ENCODE measurements at regions not wholly inside any gene's neighbourhood (a gene's known extent, or its start where the extent isn't known, plus 50 kb on each side); places are given as distances from the start of the nearest gene placed in this dataset.

GRCh38 chr1:201618389-201618788, 79.5 kb downstream of the NAV1 start (continued):
- no peak for TF ChIP-seq YBX1 (IDR thresholded peaks at IDR 0.05)
- TF ChIP-seq WRNIP1 (IDR thresholded peaks at IDR 0.05; ENCODE audit: borderline replicate concordance, low read depth, low read length) = no peak
- TF ChIP-seq NKRF (conservative IDR thresholded peaks at IDR 0.05) = no peak
- TF ChIP-seq ZBTB4 (CRISPR knock-in tag; IDR thresholded peaks at IDR 0.05) = no peak
- TF ChIP-seq CEBPB (IDR thresholded peaks at IDR 0.05; ENCODE audit: borderline replicate concordance in 1 of 2, low read depth in 2 of 2, low read length in 2 of 2) = no peak
- TF ChIP-seq CBX3 (IDR thresholded peaks at IDR 0.05; ENCODE audit: borderline replicate concordance, low read depth) = no peak
- TF ChIP-seq HDAC6 (IDR thresholded peaks at IDR 0.05; ENCODE audit: unreplicated experiment) = no peak

GRCh38 chr1:201618905-201619304, 80.0 kb downstream of the NAV1 start:
- FAIRE-seq = no peak
- ChIA-PET POLR2A (no interaction called here), SMC1A (ENCODE audit: uncharacterized antibody, unreplicated experiment) (no interaction called here), RAD21 (ENCODE audit: unreplicated experiment) (no interaction called here), CTCF (interaction anchor here (1.3 kb wide), 1 partner anchor 56 kb away, joined by 3 read pairs; no protein-coding TSS in a partner anchor)
- WGBS (ENCODE audit: insufficient coverage, insufficient replicate concordance, low lambda C conversion rate, missing lambda C conversion rate) = 60% methylated on average over 5 of the region's 5 CpGs
- Histone ChIP-seq H3K36me3 (ENCODE audit: control insufficient read depth in 2 of 2, insufficient read depth in 2 of 2, low read length in 1 of 2) (no peaks in the 10 kb centered on the region), H3K4me2 (ENCODE audit: control insufficient read depth, insufficient read depth) (no peak overlapping the region), H3K27me3 (replicated peaks in 1 of 2; ENCODE audit: control insufficient read depth in 2 of 2, insufficient read depth in 2 of 2, low read length in 1 of 2) (peaks cover 0 to 1% of the 10 kb centered on the region in 2 experiments; a peak in 1 of 4 replicates), H2AFZ (ENCODE audit: control insufficient read depth, low read depth, low read length) (no peak overlapping the region), H3K27ac (ENCODE audit: control insufficient read depth, insufficient read depth) (no peak overlapping the region), H3K79me2 (ENCODE audit: control insufficient read depth, insufficient read depth, low read length) (no peaks in the 10 kb centered on the region), H3K9ac (ENCODE audit: control insufficient read depth, insufficient read depth, low read length) (no peak overlapping the region), H3K4me1 (ENCODE audit: control insufficient read depth, insufficient read depth, low read length) (no peaks in the 10 kb centered on the region), H4K20me1 (ENCODE audit: control insufficient read depth, insufficient read depth) (no peaks in the 10 kb centered on the region), H3K9me3 (replicated peaks; ENCODE audit: control insufficient read depth, insufficient read depth, low read length) (no peaks in the 10 kb centered on the region), H3K4me3 (no peak overlapping the region)
- intact Hi-C loops (cut with micrococcal nuclease; ENCODE audit: unreplicated experiment) (no loop called here), in situ Hi-C loops (cut with MboI) (no loop called here)
- BruUV-seq (replicated peaks) = no TSS peak
- no peak for ATAC-seq
- DNase-seq (ENCODE audit: low read depth, low spot score) = no peak
- TF ChIP-seq RCOR1 (conservative IDR thresholded peaks at IDR 0.05; ENCODE audit: low read depth, low read length) = no peak
- no peak for TF ChIP-seq HSF1 (IDR thresholded peaks at IDR 0.05; ENCODE audit: low read depth, low read length)
- no peak for TF ChIP-seq ZNF687 (IDR thresholded peaks at IDR 0.05)
- no peak for TF ChIP-seq SREBF2 (IDR thresholded peaks at IDR 0.05; ENCODE audit: low read length)
- TF ChIP-seq TCF12 (IDR thresholded peaks at IDR 0.05; ENCODE audit: low read depth, low read length) = no peak
- TF ChIP-seq ZNF384 (IDR thresholded peaks at IDR 0.05; ENCODE audit: borderline replicate concordance, low read depth, low read length) = no peak

Data from GM12878 (cell line).